PC-3 (cell line): ENCODE measurements at regions not wholly inside any gene's neighbourhood (a gene's known extent, or its start where the extent isn't known, plus 50 kb on each side); places are given as distances from the start of the nearest gene placed in this dataset.

Experiments used
- EZH2phosphoT487 ChIP-seq: fragments of 300-600 bp; sonication (generic); IDR thresholded peaks from 2 replicates; pipeline ENCODE4 v1.6.1; 2018; ENCODE audit warnings: mild to moderate bottlenecking, antibody characterized with exemption, low read length, borderline replicate concordance
- TF ChIP-seq, protein P1 (sequence below): fragments of 300-600 bp; sonication (generic); conservative IDR thresholded peaks from 2 replicates; pipeline ENCODE4 v1.5.1; 2017; ENCODE audit warnings: antibody characterized with exemption, low read depth, mild to moderate bottlenecking, low read length

DNA sequence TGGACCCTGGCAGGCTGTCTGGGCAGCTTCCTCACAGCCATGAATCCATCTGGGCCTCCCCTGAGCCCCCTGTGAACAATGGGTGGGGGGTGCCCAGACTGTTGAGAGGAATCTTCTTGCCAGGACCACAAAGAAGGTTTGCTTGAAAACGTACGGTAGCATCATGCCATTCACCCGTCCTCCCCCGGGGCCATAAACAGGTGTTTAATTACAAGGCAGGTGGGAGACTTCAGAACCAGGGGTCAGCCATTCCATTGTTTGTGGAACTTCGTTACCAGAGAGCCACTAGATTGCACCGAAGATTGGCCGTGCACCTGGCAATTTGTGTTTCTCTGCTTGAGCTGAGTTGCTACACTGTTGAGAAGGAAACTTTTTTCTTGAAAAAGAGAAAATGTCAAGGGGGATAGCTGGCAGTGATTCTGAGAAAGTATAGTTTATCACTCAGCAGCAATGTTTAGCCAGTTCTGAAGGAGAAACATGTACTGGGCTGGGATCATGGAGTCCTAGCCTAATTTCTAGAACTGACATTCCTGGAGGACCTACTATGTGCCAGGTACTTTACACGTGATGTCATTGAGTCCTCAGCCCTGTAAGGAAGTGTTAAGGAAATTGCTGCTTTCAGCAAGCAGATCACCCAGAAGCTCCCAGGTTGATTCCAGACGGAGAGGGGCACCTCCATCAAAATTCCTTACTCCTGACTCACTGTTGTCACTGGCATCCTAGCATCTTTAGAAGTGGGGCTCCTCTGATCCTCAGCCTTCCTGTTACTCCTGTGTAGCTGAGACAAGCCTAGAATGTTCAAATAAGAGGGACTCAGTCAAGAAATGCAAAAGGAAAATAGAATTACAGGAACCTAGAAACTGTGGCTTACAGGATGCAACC, 103.8 kb upstream of the UBE2E1 start:
- TF ChIP-seq, protein P1, sequence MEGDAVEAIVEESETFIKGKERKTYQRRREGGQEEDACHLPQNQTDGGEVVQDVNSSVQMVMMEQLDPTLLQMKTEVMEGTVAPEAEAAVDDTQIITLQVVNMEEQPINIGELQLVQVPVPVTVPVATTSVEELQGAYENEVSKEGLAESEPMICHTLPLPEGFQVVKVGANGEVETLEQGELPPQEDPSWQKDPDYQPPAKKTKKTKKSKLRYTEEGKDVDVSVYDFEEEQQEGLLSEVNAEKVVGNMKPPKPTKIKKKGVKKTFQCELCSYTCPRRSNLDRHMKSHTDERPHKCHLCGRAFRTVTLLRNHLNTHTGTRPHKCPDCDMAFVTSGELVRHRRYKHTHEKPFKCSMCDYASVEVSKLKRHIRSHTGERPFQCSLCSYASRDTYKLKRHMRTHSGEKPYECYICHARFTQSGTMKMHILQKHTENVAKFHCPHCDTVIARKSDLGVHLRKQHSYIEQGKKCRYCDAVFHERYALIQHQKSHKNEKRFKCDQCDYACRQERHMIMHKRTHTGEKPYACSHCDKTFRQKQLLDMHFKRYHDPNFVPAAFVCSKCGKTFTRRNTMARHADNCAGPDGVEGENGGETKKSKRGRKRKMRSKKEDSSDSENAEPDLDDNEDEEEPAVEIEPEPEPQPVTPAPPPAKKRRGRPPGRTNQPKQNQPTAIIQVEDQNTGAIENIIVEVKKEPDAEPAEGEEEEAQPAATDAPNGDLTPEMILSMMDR: no peak
- no peak for TF ChIP-seq EZH2phosphoT487
